ENCODE measurements at regions not wholly inside any gene's neighbourhood (a gene's known extent, or its start where the extent isn't known, plus 50 kb on each side); places are given as distances from the start of the nearest gene placed in this dataset.
"Not testable (repeated sequence)": the region's sequence is repeated elsewhere in the genome, so short reads cannot be mapped to it uniquely, and the experiment has no call there.

DNA sequence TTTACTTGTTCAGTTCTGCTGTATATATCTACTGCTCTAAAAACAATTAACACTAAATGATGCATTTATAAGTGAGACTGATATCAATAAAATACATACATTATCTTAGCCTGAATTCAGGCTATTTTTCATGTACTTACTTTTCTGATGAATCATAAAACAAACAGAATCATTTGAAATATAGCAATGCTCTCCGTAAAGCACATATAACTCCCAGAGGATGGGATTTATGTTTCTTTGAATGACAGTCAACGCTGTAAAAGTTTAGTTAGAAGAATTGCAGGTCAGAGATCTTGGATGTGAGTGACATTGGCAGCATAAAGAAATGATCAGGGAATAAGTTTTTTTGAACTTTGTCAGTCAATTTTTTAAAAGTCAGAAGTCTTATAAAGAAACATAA lies 740.2 kb upstream of the NOVA1 start:
- Histone ChIP-seq H3K36me3 (ENCODE audit: control insufficient read depth, insufficient read depth, low read length) (no peaks in the 10 kb centered on the region), H3K4me3 (ENCODE audit: low read depth, low read length) (no peak overlapping the region), H3K27me3 (ENCODE audit: control insufficient read depth, insufficient read depth, low read length) (no peaks in the 10 kb centered on the region)
- FAIRE-seq = no peak
- TF ChIP-seq, protein P1, sequence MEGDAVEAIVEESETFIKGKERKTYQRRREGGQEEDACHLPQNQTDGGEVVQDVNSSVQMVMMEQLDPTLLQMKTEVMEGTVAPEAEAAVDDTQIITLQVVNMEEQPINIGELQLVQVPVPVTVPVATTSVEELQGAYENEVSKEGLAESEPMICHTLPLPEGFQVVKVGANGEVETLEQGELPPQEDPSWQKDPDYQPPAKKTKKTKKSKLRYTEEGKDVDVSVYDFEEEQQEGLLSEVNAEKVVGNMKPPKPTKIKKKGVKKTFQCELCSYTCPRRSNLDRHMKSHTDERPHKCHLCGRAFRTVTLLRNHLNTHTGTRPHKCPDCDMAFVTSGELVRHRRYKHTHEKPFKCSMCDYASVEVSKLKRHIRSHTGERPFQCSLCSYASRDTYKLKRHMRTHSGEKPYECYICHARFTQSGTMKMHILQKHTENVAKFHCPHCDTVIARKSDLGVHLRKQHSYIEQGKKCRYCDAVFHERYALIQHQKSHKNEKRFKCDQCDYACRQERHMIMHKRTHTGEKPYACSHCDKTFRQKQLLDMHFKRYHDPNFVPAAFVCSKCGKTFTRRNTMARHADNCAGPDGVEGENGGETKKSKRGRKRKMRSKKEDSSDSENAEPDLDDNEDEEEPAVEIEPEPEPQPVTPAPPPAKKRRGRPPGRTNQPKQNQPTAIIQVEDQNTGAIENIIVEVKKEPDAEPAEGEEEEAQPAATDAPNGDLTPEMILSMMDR (IDR thresholded peaks at IDR 0.05; ENCODE audit: insufficient read depth, low read length, severe bottlenecking) = no peak
- no peak for DNase-seq (ENCODE audit: low read depth)

DNA sequence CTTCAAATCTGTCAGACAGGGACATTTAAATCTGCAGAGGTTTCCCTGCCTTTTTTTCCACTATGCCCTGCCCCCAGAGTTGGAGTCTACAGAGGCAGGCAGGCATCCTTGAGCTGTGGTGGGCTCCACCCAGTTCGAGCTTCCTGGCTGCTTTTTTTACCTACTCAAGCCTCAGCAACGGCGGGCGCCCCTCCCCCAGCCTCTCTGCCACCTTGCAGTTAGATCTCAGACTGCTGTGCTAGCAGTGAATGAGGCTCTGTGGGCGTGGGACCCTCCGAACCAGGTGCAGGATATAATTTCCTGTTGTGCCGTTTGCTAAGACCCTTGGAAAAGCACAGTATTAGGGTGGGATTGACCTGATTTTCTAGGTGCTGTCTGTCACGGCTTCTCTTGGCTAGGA lies 765.2 kb upstream of the NOVA1 start:
- not testable (repeated sequence) for H3K27me3 ChIP-seq (ENCODE audit: control insufficient read depth, insufficient read depth, low read length); DNase-seq (ENCODE audit: low read depth); H3K36me3 ChIP-seq (ENCODE audit: control insufficient read depth, insufficient read depth, low read length); H3K4me3 ChIP-seq (ENCODE audit: low read depth, low read length); FAIRE-seq

DNA sequence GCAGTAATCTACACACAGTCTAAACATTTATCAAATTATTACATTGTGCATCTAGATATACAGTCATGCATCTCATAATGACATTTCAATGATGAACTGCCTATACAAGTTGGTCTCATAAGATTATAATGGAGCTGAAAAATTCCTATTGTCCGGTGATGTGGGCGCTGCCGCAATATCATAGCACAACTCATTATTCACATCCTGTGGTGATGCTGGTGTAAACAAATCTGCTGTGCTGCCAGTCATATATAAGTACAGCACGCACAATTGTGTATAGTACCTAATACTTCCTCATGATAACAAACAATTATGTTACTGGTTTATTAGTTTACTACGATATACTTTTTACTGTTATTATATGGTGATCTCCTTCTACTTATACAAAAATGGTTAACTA lies 768.8 kb upstream of the NOVA1 start:
- H3K36me3 ChIP-seq (ENCODE audit: control insufficient read depth, insufficient read depth, low read length) = no peaks in the 10 kb centered on the region
- H3K4me3 ChIP-seq (ENCODE audit: low read depth, low read length) = no peak overlapping the region
- no peak for DNase-seq (ENCODE audit: low read depth)
- no peaks in the 10 kb centered on the region for H3K27me3 ChIP-seq (ENCODE audit: control insufficient read depth, insufficient read depth, low read length)
- no peak for FAIRE-seq
- TF ChIP-seq, protein P1 (IDR thresholded peaks at IDR 0.05; ENCODE audit: insufficient read depth, low read length, severe bottlenecking) = no peak

DNA sequence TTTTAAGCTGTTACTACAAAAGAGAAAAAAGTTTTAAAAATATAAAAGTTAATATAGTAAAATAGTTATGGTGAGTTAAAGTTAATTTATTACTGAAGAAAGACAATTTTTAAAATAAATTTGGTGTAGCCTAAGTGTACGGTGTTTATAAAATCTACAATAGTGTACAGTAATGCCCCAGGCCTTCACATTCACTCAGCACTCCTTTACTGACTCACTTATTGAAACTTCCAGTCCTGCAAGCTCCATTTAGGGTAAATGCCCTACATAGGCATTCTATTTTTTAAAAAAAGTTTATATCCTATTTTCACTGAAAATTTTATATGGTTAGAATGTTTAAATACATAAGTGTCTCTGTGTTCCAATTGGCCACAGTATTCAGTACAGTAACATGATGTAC lies 769.5 kb upstream of the NOVA1 start:
- Histone ChIP-seq H3K27me3 (ENCODE audit: control insufficient read depth, insufficient read depth, low read length) (no peaks in the 10 kb centered on the region), H3K36me3 (ENCODE audit: control insufficient read depth, insufficient read depth, low read length) (no peaks in the 10 kb centered on the region), H3K4me3 (ENCODE audit: low read depth, low read length) (no peak overlapping the region)
- TF ChIP-seq, protein P1 (IDR thresholded peaks at IDR 0.05; ENCODE audit: insufficient read depth, low read length, severe bottlenecking) = no peak
- DNase-seq (ENCODE audit: low read depth) (no peak), FAIRE-seq (no peak)

DNA sequence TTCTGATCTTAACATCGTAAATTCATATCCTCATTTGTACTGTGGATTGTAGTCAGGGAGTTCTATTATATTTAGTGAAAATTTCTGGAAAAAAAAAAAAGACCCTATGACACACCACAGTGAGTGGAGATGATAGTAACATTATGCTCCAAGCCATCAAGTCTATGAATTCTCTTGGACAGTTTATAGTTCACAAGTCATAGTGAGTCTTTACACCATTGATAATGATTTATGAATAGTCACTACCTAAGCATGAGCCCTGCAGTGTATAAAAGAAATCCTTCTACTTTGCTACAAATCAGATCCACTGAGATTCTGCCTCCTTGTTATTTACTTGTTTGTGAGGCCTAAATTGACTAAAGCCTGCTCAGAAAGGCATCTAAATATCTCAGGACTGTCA lies 772.2 kb upstream of the NOVA1 start:
- H3K36me3 ChIP-seq (ENCODE audit: control insufficient read depth, insufficient read depth, low read length) = no peaks in the 10 kb centered on the region
- H3K27me3 ChIP-seq (ENCODE audit: control insufficient read depth, insufficient read depth, low read length) = no peaks in the 10 kb centered on the region
- H3K4me3 ChIP-seq (ENCODE audit: low read depth, low read length) = no peak overlapping the region
- no peak for FAIRE-seq
- TF ChIP-seq, protein P1 (IDR thresholded peaks at IDR 0.05; ENCODE audit: insufficient read depth, low read length, severe bottlenecking) = no peak
- no peak for DNase-seq (ENCODE audit: low read depth)

DNA sequence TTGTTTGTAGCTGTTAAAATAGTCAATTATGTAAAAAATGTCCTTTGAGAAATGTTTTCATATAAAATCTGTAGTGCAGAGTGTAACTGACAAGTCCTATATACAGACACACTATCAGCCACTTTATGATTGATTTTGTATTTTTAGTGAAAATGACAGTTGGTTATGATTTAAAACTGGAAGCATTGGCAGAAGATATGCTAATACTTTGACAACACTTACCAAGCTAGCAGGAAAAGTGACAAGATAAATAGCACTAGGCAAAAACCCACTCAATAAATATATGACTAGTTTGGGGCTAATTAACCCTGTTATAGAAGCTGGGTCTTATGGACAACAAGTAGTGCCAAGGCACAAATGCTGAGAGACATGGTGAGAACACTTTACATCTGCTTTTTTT lies 772.9 kb upstream of the NOVA1 start:
- TF ChIP-seq, protein P1 (IDR thresholded peaks at IDR 0.05; ENCODE audit: insufficient read depth, low read length, severe bottlenecking) = no peak
- FAIRE-seq (no peak), DNase-seq (ENCODE audit: low read depth) (no peak)
- Histone ChIP-seq H3K4me3 (ENCODE audit: low read depth, low read length) (no peak overlapping the region), H3K27me3 (ENCODE audit: control insufficient read depth, insufficient read depth, low read length) (no peaks in the 10 kb centered on the region), H3K36me3 (ENCODE audit: control insufficient read depth, insufficient read depth, low read length) (no peaks in the 10 kb centered on the region)

Measured in bronchial epithelial cell (primary cell).